Right cardiac atrium (tissue), 5 donors: ENCODE measurements at regions not wholly inside any gene's neighbourhood (a gene's known extent, or its start where the extent isn't known, plus 50 kb on each side); places are given as distances from the start of the nearest gene placed in this dataset.
A peak's percentile ranks its signal among the peaks of the same experiment; 100 is the strongest.

Source experiments
- ATAC-seq, 2 donors: fragments of 200-7000 bp; cut with Tn5 transposase; one replicate each; pipeline versions ENCODE4 v1.8.0 to v1.9.1; 2020; ENCODE audit warnings: moderate library complexity in 2 of 2, mild to moderate bottlenecking in 1 of 2
- DNase-seq, 3 donors: peaks; one replicate each; pipeline ENCODE4 v3.0.0-alpha.2; 2020
- H3K27ac ChIP-seq: one replicate; pipeline ENCODE4 v1.5.1; 2013; ENCODE audit warnings: mild to moderate bottlenecking, low read length, control low read depth, moderate library complexity
- H3K27me3 ChIP-seq: one replicate; pipeline ENCODE4 v1.6.1; 2013; ENCODE audit not compliant: control insufficient read depth, insufficient read depth
- H3K4me1 ChIP-seq: one replicate; pipeline ENCODE4 v1.6.1; 2013; ENCODE audit warnings: low read length; ENCODE audit not compliant: control insufficient read depth, insufficient read depth
- H3K4me3 ChIP-seq: one replicate; pipeline ENCODE4 v1.5.1; 2013; ENCODE audit warnings: low read length, control low read depth
- H3K9me3 ChIP-seq: one replicate; pipeline ENCODE4 v1.6.1; 2013; ENCODE audit warnings: low read length; ENCODE audit not compliant: control insufficient read depth
- WGBS: extraction: QIAGEN DNeasy Blood & Tissue Kit; methylation state at CpG from one replicate; pipeline ENCODE4 v1.1.7; 2013; 5-methylcytosine and 5-hydroxymethylcytosine counted together
- intact Hi-C, 4 donors: fragments of 100-400 bp; cut with DNase I; formaldehyde crosslinking; loops; one replicate each; pipeline versions ENCODE4 v1.11.0 to v1.14.0; 2022 to 2023
- donor health status: healthy with polysubstance abuse.
- donor health status: DM: no; HTN: yes; CAD: no.
- donor health status: DM: no; HTN: no; CAD: no.
- donor health status: DM: no; HTN: yes; CAD: no; lungs with severe emphysema.
- donor health status: DM: yes; HTN: yes; CAD: no.

GRCh38 chr1:43074709-43075108 is 97.4 kb downstream of the EBNA1BP2 start:
- Histone ChIP-seq H3K27ac (no peak overlapping the region), H3K4me1 (no peaks in the 10 kb centered on the region), H3K4me3 (no peak overlapping the region), H3K9me3 (no peaks in the 10 kb centered on the region), H3K27me3 (no peaks in the 10 kb centered on the region)
- intact Hi-C loops = loop anchor here in 3 of 4 donors (5.0 to 10.0 kb wide), 4 partner anchors 152 to 490 kb away; partner anchors contain the start of gene TMEM269 (in 1 of the 3)
- no peak for ATAC-seq
- DNase-seq = no peak
- WGBS = 90% methylated on average over 2 of the region's 2 CpGs

DNA sequence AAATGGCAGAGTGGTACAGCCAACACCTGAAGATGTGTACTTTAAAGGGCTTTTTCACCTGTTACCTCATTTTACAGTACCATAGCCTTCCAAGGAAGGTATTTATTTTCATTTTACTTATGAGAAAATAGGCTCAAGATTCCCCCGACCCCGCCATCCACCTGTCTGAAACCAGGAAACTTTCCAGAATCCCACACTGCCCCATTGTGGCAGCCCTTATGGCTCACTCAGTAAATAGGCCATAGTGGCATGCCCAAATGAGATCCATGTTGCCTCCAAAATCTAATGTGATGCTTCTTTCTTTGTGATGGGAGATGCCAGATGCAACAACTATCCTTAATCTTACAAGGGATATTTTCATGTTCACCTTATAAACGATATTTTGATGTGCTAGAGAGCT is 97.8 kb downstream of the EBNA1BP2 start:
- Histone ChIP-seq H3K9me3 (no peaks in the 10 kb centered on the region), H3K4me3 (no peak overlapping the region), H3K4me1 (no peaks in the 10 kb centered on the region), H3K27me3 (no peaks in the 10 kb centered on the region), H3K27ac (no peak overlapping the region)
- ATAC-seq (no peak), DNase-seq (no peak)
- 78% methylated on average over 3 of the region's 3 CpGs for WGBS
- intact Hi-C loops = loop anchor here in 3 of 4 donors (5.0 to 10.0 kb wide), 4 partner anchors 152 to 489 kb away; partner anchors contain the start of gene TMEM269 (in 1 of the 3)

GRCh38 chr1:43073490-43074230 is 98.4 kb downstream of the EBNA1BP2 start:
- 24% methylated on average over 8 of the region's 8 CpGs for WGBS
- no peaks in the 10 kb centered on the region for H3K9me3 ChIP-seq
- no peaks in the 10 kb centered on the region for H3K4me1 ChIP-seq
- no peaks in the 10 kb centered on the region for H3K27me3 ChIP-seq
- peak; percentile 62 to 80 (median 74) for DNase-seq
- H3K27ac ChIP-seq = no peak overlapping the region
- no peak overlapping the region for H3K4me3 ChIP-seq
- intact Hi-C loops = loop anchor here (2.0 to 10.0 kb wide), 6 partner anchors 151 to 489 kb away; partner anchors contain the start of gene TMEM269 (in 1 of the 4)
- ATAC-seq = peak; percentile 84 to 88

GRCh38 chr1:43072314-43072713 is 99.8 kb downstream of the EBNA1BP2 start:
- intact Hi-C loops = loop anchor here (2.0 to 10.0 kb wide), 6 partner anchors 150 to 488 kb away; partner anchors contain the start of gene TMEM269 (in 1 of the 4)
- 79% methylated on average over 4 of the region's 4 CpGs for WGBS
- no peak for DNase-seq
- ATAC-seq = no peak
- Histone ChIP-seq H3K4me1 (peaks cover 2% of the 10 kb centered on the region), H3K9me3 (no peaks in the 10 kb centered on the region), H3K4me3 (no peak overlapping the region), H3K27me3 (no peaks in the 10 kb centered on the region), H3K27ac (no peak overlapping the region)

GRCh38 chr1:43071241-43071640 is 100.8 kb downstream of the EBNA1BP2 start:
- Histone ChIP-seq H3K27ac (no peak overlapping the region), H3K9me3 (no peaks in the 10 kb centered on the region), H3K4me1 (peaks cover 2% of the 10 kb centered on the region), H3K4me3 (no peak overlapping the region), H3K27me3 (no peaks in the 10 kb centered on the region)
- WGBS = 83% methylated on average over 2 of the region's 2 CpGs
- ATAC-seq (no peak), DNase-seq (no peak)
- intact Hi-C loops = loop anchor here in 3 of 4 donors (5.0 to 10.0 kb wide), 4 partner anchors 149 to 486 kb away; partner anchors contain the start of gene TMEM269 (in 1 of the 3)

DNA sequence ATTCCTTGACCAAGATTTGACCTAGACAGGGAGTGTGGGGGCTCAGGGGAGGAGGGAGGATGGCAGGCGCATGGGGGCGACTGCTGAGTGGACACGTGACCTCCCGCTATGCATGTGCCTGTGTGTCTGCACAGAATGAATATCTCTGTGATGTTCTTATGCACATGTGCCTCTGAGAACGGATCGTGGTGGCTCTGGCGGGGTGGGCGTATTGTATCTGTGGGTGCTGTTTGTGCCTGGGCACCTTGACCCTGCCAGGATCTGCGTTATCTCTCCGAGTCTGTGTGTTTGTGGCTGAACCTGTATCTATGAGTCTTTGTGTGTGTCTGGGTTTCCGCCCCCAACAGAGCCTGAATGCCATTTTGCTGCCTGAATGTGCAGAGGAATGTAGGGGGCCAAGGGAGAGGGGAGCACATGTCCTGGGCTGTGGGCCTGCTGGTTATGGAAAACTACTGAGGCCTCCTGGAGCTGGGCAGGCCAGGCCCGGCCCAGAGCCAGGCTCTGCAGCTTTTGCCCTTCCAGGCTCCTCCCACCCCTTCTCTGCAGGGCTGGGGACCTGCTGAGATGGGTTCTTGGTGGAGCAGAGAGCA is 102.5 kb downstream of the EBNA1BP2 start:
- intact Hi-C loops = loop anchor here in 3 of 4 donors (5.0 to 10.0 kb wide), 4 partner anchors 147 to 485 kb away; partner anchors contain the start of gene TMEM269 (in 1 of the 3)
- 82% methylated on average over 12 of the region's 12 CpGs for WGBS
- H3K27ac ChIP-seq = no peak overlapping the region
- ATAC-seq (peak in 1 of 2 donors; percentile 22), DNase-seq (peak in 1 of 3 donors; percentile 53)
- H3K4me1 ChIP-seq = peaks cover 2% of the 10 kb centered on the region
- H3K4me3 ChIP-seq = no peak overlapping the region
- H3K9me3 ChIP-seq = no peaks in the 10 kb centered on the region
- H3K27me3 ChIP-seq = no peaks in the 10 kb centered on the region

DNA sequence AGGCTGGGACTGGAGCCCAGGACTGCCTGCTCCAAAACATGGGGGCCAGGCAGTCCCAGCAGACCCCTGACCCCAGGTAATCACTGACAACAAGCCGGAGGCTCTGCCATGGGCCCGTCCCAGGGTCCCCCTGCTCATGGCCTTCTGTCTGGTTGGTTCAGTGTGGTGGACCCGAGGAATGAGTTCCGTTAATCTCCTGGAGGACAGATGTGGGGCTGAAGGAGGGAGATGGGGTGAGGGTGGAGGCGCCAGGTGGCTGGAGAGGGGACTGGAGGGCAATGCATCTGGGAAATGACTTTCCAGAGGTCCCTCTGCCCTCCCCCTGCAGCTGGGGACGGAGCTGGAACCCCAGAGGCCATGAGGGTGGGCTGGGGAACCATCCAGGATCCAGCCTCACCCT is 103.2 kb downstream of the EBNA1BP2 start:
- no peak for DNase-seq
- H3K4me1 ChIP-seq = peaks cover 2% of the 10 kb centered on the region
- no peaks in the 10 kb centered on the region for H3K9me3 ChIP-seq
- no peak overlapping the region for H3K4me3 ChIP-seq
- no peak for ATAC-seq
- WGBS = 87% methylated on average over 6 of the region's 6 CpGs
- intact Hi-C loops = no loop called here
- no peaks in the 10 kb centered on the region for H3K27me3 ChIP-seq
- H3K27ac ChIP-seq = no peak overlapping the region

DNA sequence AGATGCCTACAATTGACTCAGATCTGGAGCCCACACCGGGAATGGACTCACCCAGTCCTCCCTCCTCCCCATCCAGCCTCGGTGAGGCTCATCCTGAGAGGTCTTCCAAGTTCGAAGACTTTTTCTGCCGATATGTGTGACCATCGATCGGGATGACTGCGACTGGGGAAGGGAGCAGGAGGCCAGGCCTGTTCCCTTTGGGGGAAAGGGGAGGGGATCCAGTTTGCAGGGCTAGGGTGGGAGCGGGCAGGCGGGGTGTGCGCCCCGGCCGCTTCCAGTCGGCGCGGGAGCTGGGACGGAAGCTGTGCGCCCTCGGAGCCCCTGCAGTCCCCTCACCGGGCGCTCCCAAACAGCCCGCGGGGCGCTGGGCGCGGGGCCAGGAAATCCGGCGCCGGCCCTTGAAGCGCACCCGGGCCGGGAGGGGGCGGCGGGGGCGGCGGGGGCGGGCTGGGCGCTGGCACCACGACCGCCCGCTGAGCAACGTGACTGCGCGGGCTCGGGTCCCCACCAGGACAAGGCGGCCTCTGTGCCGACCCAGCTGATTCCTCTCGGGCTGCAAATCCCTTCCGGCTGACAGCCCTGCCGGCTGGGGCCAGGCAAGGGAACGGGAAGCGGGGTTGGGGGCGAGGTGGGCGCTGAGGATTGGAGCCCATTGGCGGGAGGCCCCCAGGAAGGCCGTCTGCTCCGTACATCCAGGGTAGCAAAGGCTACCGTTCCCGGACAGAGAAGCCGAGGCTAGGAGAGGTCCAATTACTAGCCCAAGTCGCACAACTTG is 103.9 kb downstream of the EBNA1BP2 start:
- 3% methylated on average over 60 of the region's 60 CpGs for WGBS
- H3K9me3 ChIP-seq = no peaks in the 10 kb centered on the region
- ATAC-seq = peak; percentile 30 to 34
- H3K27ac ChIP-seq = no peak overlapping the region
- H3K4me1 ChIP-seq = peaks cover 2% of the 10 kb centered on the region
- H3K27me3 ChIP-seq = no peaks in the 10 kb centered on the region
- DNase-seq = peak; percentile 26 to 72 (median 71)
- intact Hi-C loops = no loop called here
- H3K4me3 ChIP-seq = peak overlapping the region; percentile 60

DNA sequence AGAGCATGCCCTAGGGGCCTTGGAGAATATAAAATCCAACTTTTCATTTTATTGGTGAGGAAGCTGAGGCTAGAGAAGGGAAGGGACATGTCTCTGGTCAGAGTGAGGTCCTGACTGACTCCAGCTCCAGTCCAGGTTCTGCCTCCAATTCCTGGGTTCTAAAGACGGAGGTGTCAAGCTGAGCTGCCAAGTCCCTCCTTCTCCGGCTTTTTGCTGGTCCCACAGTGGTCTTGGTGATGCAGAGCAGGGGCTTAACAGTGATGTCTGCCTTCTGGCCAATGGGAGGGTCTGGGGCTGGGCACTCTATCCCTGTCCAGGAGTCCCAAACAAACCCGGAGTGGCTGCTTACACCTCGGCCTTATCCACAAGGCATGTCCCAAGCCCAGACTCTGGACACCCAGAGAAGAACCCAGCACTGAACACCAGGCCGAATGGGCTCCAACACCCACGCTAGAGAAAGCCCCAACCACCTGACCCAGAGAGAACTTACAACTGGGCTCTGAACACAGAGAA is 104.8 kb downstream of the EBNA1BP2 start:
- intact Hi-C loops = no loop called here
- DNase-seq (no peak), ATAC-seq (no peak)
- Histone ChIP-seq H3K4me1 (peaks cover 2% of the 10 kb centered on the region), H3K4me3 (no peak overlapping the region), H3K27me3 (no peaks in the 10 kb centered on the region), H3K9me3 (no peaks in the 10 kb centered on the region), H3K27ac (no peak overlapping the region)
- 94% methylated on average over 6 of the region's 6 CpGs for WGBS

DNA sequence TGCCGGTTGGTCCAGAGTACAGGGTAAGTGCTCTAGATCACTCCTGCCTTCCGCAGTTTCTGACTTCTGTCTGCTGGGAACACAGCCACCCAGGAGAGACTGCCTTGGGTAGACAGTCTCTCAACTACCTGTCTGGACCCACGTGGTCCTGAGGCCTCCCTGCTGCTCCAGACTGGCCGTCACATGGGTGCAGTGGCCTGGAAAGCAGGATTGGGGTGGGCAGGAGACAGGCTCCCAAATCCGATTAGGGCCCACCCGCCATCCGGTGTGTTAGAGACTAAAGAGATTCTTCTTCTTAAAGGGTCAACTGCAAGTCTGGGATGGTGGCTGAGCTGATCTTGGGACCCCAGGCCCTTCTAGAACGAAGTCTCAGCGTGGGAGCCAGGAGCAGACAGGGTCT is 105.5 kb downstream of the EBNA1BP2 start:
- intact Hi-C loops = no loop called here

More for the DNA sequence above, 105.5 kb downstream of the EBNA1BP2 start:
- WGBS = 93% methylated on average over 9 of the region's 9 CpGs
- Histone ChIP-seq H3K27me3 (no peaks in the 10 kb centered on the region), H3K27ac (no peak overlapping the region), H3K4me1 (peaks cover 2% of the 10 kb centered on the region), H3K9me3 (no peaks in the 10 kb centered on the region), H3K4me3 (no peak overlapping the region)
- ATAC-seq (no peak), DNase-seq (no peak)
